ENCODE measurements at regions not wholly inside any gene's neighbourhood (a gene's known extent, or its start where the extent isn't known, plus 50 kb on each side); places are given as distances from the start of the nearest gene placed in this dataset.

GRCh38 chr17:34817252-34818035 is 143.8 kb downstream of the CCT6B start:
- no peak for TF ChIP-seq CTCF (IDR thresholded peaks at IDR 0.05; ENCODE audit: partially characterized antibody, unreplicated experiment)
- Mint-ChIP-seq H3K4me3 (ENCODE audit: unreplicated experiment) (no peak overlapping the region), H3K27ac (ENCODE audit: unreplicated experiment) (no peak overlapping the region), H3K4me1 (ENCODE audit: low read depth, unreplicated experiment) (peaks cover 30% of the 10 kb centered on the region), H3K36me3 (ENCODE audit: unreplicated experiment) (no peaks in the 10 kb centered on the region), H3K27me3 (ENCODE audit: unreplicated experiment) (peaks cover 8% of the 10 kb centered on the region), H3K9me3 (ENCODE audit: unreplicated experiment) (peaks cover 3% of the 10 kb centered on the region)
- DNase-seq, result no peak

DNA sequence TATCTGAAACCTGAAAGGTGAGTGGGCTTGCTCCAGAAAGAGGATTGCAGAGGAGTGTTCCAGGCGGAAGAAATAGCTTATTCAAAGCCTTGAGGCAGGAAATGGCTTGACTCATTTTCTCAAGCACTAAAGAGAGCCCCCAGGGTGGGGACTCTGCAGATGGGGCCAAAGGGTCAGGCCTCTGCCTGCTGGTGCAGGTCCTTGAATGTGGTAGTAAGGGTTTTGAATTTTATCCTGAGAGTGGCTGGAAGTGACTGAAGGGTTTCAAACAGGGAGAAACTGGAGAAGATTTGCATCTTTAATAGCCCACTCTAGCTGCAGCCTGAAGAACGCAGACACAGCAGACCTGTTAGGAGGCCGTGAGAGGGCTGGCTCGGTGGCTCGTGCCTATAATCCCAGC is 144.4 kb downstream of the CCT6B start:
- Mint-ChIP-seq H3K4me1 (ENCODE audit: low read depth, unreplicated experiment) (peaks cover 30% of the 10 kb centered on the region), H3K27ac (ENCODE audit: unreplicated experiment) (no peak overlapping the region), H3K9me3 (ENCODE audit: unreplicated experiment) (peaks cover 3% of the 10 kb centered on the region), H3K4me3 (ENCODE audit: unreplicated experiment) (no peak overlapping the region), H3K36me3 (ENCODE audit: unreplicated experiment) (no peaks in the 10 kb centered on the region), H3K27me3 (ENCODE audit: unreplicated experiment) (peaks cover 8% of the 10 kb centered on the region)
- TF ChIP-seq CTCF (IDR thresholded peaks at IDR 0.05; ENCODE audit: partially characterized antibody, unreplicated experiment), result no peak
- DNase-seq, result no peak

DNA sequence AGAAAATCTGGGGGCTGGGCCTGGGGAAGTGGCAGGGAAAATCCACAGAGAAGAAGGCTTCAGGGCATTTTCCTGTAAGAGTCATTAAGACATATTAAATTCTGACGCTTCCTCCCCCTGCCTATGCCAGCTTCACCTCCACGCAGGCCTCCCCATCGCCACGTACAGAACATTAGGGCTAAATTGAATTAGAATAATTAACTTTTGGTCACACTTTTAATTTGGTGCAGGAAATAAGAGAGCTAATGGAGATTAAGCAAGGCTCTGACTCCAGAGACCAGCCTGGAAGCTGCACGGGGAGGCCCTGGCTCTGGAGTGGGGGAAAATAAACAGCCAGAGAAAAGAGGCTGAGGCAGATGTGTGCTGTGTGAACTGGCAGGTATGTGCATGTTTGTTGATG is 148.0 kb downstream of the CCT6B start:
- Mint-ChIP-seq H3K27me3 (ENCODE audit: unreplicated experiment) (peaks cover 6% of the 10 kb centered on the region), H3K4me1 (ENCODE audit: low read depth, unreplicated experiment) (peaks cover 19% of the 10 kb centered on the region), H3K4me3 (ENCODE audit: unreplicated experiment) (no peak overlapping the region), H3K27ac (ENCODE audit: unreplicated experiment) (peak overlapping the region; percentile 19), H3K36me3 (ENCODE audit: unreplicated experiment) (no peaks in the 10 kb centered on the region), H3K9me3 (ENCODE audit: unreplicated experiment) (peaks cover 2% of the 10 kb centered on the region)
- no peak for TF ChIP-seq CTCF (IDR thresholded peaks at IDR 0.05; ENCODE audit: partially characterized antibody, unreplicated experiment)
- no peak for DNase-seq

- no peak for TF ChIP-seq CTCF (IDR thresholded peaks at IDR 0.05; ENCODE audit: partially characterized antibody, unreplicated experiment)
- Mint-ChIP-seq H3K9me3 (ENCODE audit: unreplicated experiment) (peaks cover 2% of the 10 kb centered on the region), H3K27ac (ENCODE audit: unreplicated experiment) (no peak overlapping the region), H3K4me3 (ENCODE audit: unreplicated experiment) (no peak overlapping the region), H3K36me3 (ENCODE audit: unreplicated experiment) (no peaks in the 10 kb centered on the region), H3K4me1 (ENCODE audit: low read depth, unreplicated experiment) (peaks cover 12% of the 10 kb centered on the region), H3K27me3 (ENCODE audit: unreplicated experiment) (peaks cover 2% of the 10 kb centered on the region)
- DNase-seq, result no peak
These were observed 149.7 kb downstream of the CCT6B start for GRCh38 chr17:34811561-34811960.

- Mint-ChIP-seq H3K27ac (ENCODE audit: unreplicated experiment) (no peak overlapping the region), H3K9me3 (ENCODE audit: unreplicated experiment) (no peaks in the 10 kb centered on the region), H3K27me3 (ENCODE audit: unreplicated experiment) (peaks cover 2% of the 10 kb centered on the region), H3K36me3 (ENCODE audit: unreplicated experiment) (no peaks in the 10 kb centered on the region), H3K4me3 (ENCODE audit: unreplicated experiment) (no peak overlapping the region), H3K4me1 (ENCODE audit: low read depth, unreplicated experiment) (peaks cover 5% of the 10 kb centered on the region)
- TF ChIP-seq CTCF (IDR thresholded peaks at IDR 0.05; ENCODE audit: partially characterized antibody, unreplicated experiment), result no peak
- DNase-seq, result no peak
These were observed 160.6 kb downstream of the CCT6B start for GRCh38 chr17:34800661-34801060.

Measured in glutamatergic neuron (in vitro differentiated cells).